PC-3 (cell line): ENCODE measurements at regions not wholly inside any gene's neighbourhood (a gene's known extent, or its start where the extent isn't known, plus 50 kb on each side); places are given as distances from the start of the nearest gene placed in this dataset.
A peak's percentile ranks its signal among the peaks of the same experiment; 100 is the strongest.

ENCODE experiments used
- ATAC-seq: fragments of 200-7000 bp; cut with Tn5 transposase; 2 replicates; pipeline ENCODE4 v1.9.1; 2020; ENCODE audit warnings: mild to moderate bottlenecking, moderate library complexity
- BruUV-seq: library from RNA; stranded (reverse); fragments of 400-500 nt; replicated peaks from 2 replicates; lab custom pipeline; 2021; lab: Mats Ljungman, UMichigan
- CTCF ChIA-PET: fragments of 300-600 bp; sonication (Branson Sonifier 250); formaldehyde crosslinking; loops from one replicate; lab custom pipeline; 2022; ENCODE audit warnings: antibody characterized with exemption; lab: Charles Lee
- POLR2A ChIA-PET: fragments of 300-600 bp; sonication (Branson Sonifier 250); formaldehyde crosslinking; loops from one replicate; lab custom pipeline; 2022; ENCODE audit warnings: antibody characterized with exemption; ENCODE audit not compliant: unreplicated experiment; lab: Charles Lee
- DNase-seq: peaks from one replicate; pipeline ENCODE4 v3.0.0-alpha.2; 2015
- H2AFZ ChIP-seq: fragments of 300-600 bp; sonication (generic); 2 replicates; pipeline ENCODE4 v1.6.0; 2016; ENCODE audit warnings: antibody characterized with exemption, low read length
- H3F3A ChIP-seq: fragments of 300-600 bp; sonication (generic); one replicate; pipeline ENCODE4 v1.6.0; 2017; ENCODE audit warnings: antibody characterized with exemption, low read length, control low read depth, mild to moderate bottlenecking; ENCODE audit not compliant: unreplicated experiment
- H3K27ac ChIP-seq: fragments of 300-600 bp; sonication (generic); 2 replicates; pipeline ENCODE4 v1.5.1; 2016; ENCODE audit warnings: mild to moderate bottlenecking, low read length
- H3K27me3 ChIP-seq: fragments of 300-600 bp; sonication (generic); 2 replicates; pipeline ENCODE4 v1.6.1; 2016; ENCODE audit warnings: low read length, mixed read lengths
- H3K36me3 ChIP-seq: fragments of 300-600 bp; sonication (generic); 2 replicates; pipeline ENCODE4 v1.6.1; 2016; ENCODE audit warnings: low read depth, mixed run types, low read length, mixed read lengths
- H3K4me1 ChIP-seq: fragments of 300-600 bp; sonication (generic); 2 replicates; pipeline ENCODE4 v1.5.1; 2016; ENCODE audit warnings: low read length; ENCODE audit not compliant: insufficient read depth
- H3K4me2 ChIP-seq: fragments of 300-600 bp; sonication (generic); 2 replicates; pipeline ENCODE4 v1.6.0; 2016; ENCODE audit warnings: low read length
- H3K4me3 ChIP-seq: fragments of 300-600 bp; sonication (generic); 2 replicates; pipeline ENCODE4 v1.5.1; 2016; ENCODE audit warnings: mild to moderate bottlenecking, low read length, mixed read lengths
- H3K79me2 ChIP-seq: fragments of 300-600 bp; sonication (generic); 2 replicates; pipeline ENCODE4 v1.6.1; 2017; ENCODE audit warnings: low read length, mixed read lengths
- H3K9ac ChIP-seq: fragments of 300-600 bp; sonication (generic); 2 replicates; pipeline ENCODE4 v1.6.0; 2016; ENCODE audit warnings: mild to moderate bottlenecking, low read length
- H3K9me2 ChIP-seq: fragments of 300-600 bp; sonication (generic); replicated peaks from 2 replicates; pipeline ENCODE4 v1.6.1; 2016; ENCODE audit warnings: mixed run types, low read length, mixed read lengths
- H3K9me3 ChIP-seq: fragments of 300-600 bp; sonication (generic); 2 replicates; pipeline ENCODE4 v1.6.1; 2016; ENCODE audit warnings: low read length, mixed read lengths
- H4K20me1 ChIP-seq: fragments of 300-600 bp; sonication (generic); 2 replicates; pipeline ENCODE4 v1.6.1; 2016; ENCODE audit warnings: low read length, mixed read lengths
- CTCF ChIP-seq: fragments of 300-600 bp; sonication (generic); conservative IDR thresholded peaks from 2 replicates; pipeline ENCODE4 v1.5.1; 2017; ENCODE audit warnings: antibody characterized with exemption, low read depth, mild to moderate bottlenecking, low read length
- EZH2 ChIP-seq: fragments of 300-600 bp; sonication (generic); IDR thresholded peaks from one replicate; pipeline ENCODE4 v1.6.1; 2017; ENCODE audit warnings: antibody characterized with exemption, mild to moderate bottlenecking, low read length; ENCODE audit not compliant: unreplicated experiment
- EZH2phosphoT487 ChIP-seq: fragments of 300-600 bp; sonication (generic); IDR thresholded peaks from 2 replicates; pipeline ENCODE4 v1.6.1; 2018; ENCODE audit warnings: mild to moderate bottlenecking, antibody characterized with exemption, low read length, borderline replicate concordance
- intact Hi-C: fragments of 100-400 bp; cut with micrococcal nuclease; formaldehyde crosslinking; loops from 2 replicates; pipeline ENCODE4 v1.9.0; 2023

- H3K9me3 ChIP-seq: no peaks in the 10 kb centered on the region
- H3K4me3 ChIP-seq: no peak overlapping the region
- no peaks in the 10 kb centered on the region for H3K36me3 ChIP-seq
- ChIA-PET CTCF (no interaction called here), POLR2A (no interaction called here)
- H3F3A ChIP-seq: no peaks in the 10 kb centered on the region
- H3K27me3 ChIP-seq: no peaks in the 10 kb centered on the region
- intact Hi-C loops: no loop called here
- no peaks in the 10 kb centered on the region for H3K9me2 ChIP-seq
- H3K4me2 ChIP-seq: no peak overlapping the region
- H2AFZ ChIP-seq: no peak overlapping the region
- TF ChIP-seq EZH2 (no peak), CTCF (no peak), EZH2phosphoT487 (no peak)
- BruUV-seq: no TSS peak
- no peak overlapping the region for H3K9ac ChIP-seq
- peaks cover 7% of the 10 kb centered on the region; the same call in 1 of the 2 replicates for H3K4me1 ChIP-seq
- H4K20me1 ChIP-seq: no peaks in the 10 kb centered on the region
- ATAC-seq: no peak
- no peak overlapping the region for H3K27ac ChIP-seq
- no peak for DNase-seq
- H3K79me2 ChIP-seq: no peaks in the 10 kb centered on the region
Observed at GRCh38 chr13:44171861-44172260, 201.8 kb upstream of the SERP2 start.

- ChIA-PET CTCF (no interaction called here), POLR2A (no interaction called here)
- no peaks in the 10 kb centered on the region for H3K27me3 ChIP-seq
- no peaks in the 10 kb centered on the region for H4K20me1 ChIP-seq
- H3K9ac ChIP-seq: no peak overlapping the region
- H3F3A ChIP-seq: no peaks in the 10 kb centered on the region
- no peak overlapping the region for H3K4me2 ChIP-seq
- H3K27ac ChIP-seq: no peak overlapping the region
- no TSS peak for BruUV-seq
- H3K9me3 ChIP-seq: no peaks in the 10 kb centered on the region
- peaks cover 7% of the 10 kb centered on the region; the same call in 1 of the 2 replicates for H3K4me1 ChIP-seq
- H3K36me3 ChIP-seq: no peaks in the 10 kb centered on the region
- no peaks in the 10 kb centered on the region for H3K79me2 ChIP-seq
- H2AFZ ChIP-seq: no peak overlapping the region
- no peak for ATAC-seq
- peak; percentile 16 for DNase-seq
- intact Hi-C loops: no loop called here
- H3K9me2 ChIP-seq: no peaks in the 10 kb centered on the region
- no peak for TF ChIP-seq EZH2phosphoT487
- no peak for TF ChIP-seq EZH2
- no peak for TF ChIP-seq CTCF
- no peak overlapping the region for H3K4me3 ChIP-seq
Observed at GRCh38 chr13:44172281-44172810, 201.3 kb upstream of the SERP2 start.

GRCh38 chr13:44174769-44175425, 198.7 kb upstream of the SERP2 start:
- no peak for ATAC-seq
- H2AFZ ChIP-seq: peak overlapping the region; percentile 42; the same call in 1 of the 2 replicates
- DNase-seq: no peak
- no peak overlapping the region for H3K27ac ChIP-seq
- POLR2A ChIA-PET: no interaction called here
- no peaks in the 10 kb centered on the region for H3K79me2 ChIP-seq
- no peaks in the 10 kb centered on the region for H3K36me3 ChIP-seq
- CTCF ChIA-PET: no interaction called here
- no peaks in the 10 kb centered on the region for H3F3A ChIP-seq
- BruUV-seq: no TSS peak
- intact Hi-C loops: no loop called here
- H3K9ac ChIP-seq: no peak overlapping the region
- no peaks in the 10 kb centered on the region for H3K9me2 ChIP-seq
- TF ChIP-seq EZH2phosphoT487 (no peak), CTCF (no peak), EZH2 (no peak)
- peaks cover 7% of the 10 kb centered on the region; the same call in 1 of the 2 replicates for H3K4me1 ChIP-seq
- H3K27me3 ChIP-seq: no peaks in the 10 kb centered on the region
- no peaks in the 10 kb centered on the region for H4K20me1 ChIP-seq
- no peak overlapping the region for H3K4me3 ChIP-seq
- no peaks in the 10 kb centered on the region for H3K9me3 ChIP-seq
- H3K4me2 ChIP-seq: no peak overlapping the region
